K562 (cell line): ENCODE measurements at regions not wholly inside any gene's neighbourhood (a gene's known extent, or its start where the extent isn't known, plus 50 kb on each side); places are given as distances from the start of the nearest gene placed in this dataset.

Experiments
- CREB5 ChIP-seq: fragments of 250-450 bp; sonication (Bioruptor Pico); IDR thresholded peaks from 2 replicates; pipeline ENCODE4 v1.5.0; 2020; ENCODE audit warnings: mild to moderate bottlenecking
- CSDE1 ChIP-seq, 2 experiments: fragments of 450-650 bp; IDR thresholded peaks; 2 replicates each; pipeline ENCODE4 v1.6.1; 2016; ENCODE audit warnings: mild to moderate bottlenecking in 1 of 2
- ELF4 ChIP-seq: fragments of 450-650 bp; formaldehyde crosslinking; IDR thresholded peaks from 2 replicates; pipeline ENCODE4 v1.4.0; 2022; ENCODE audit warnings: missing genetic modification characterization
- FUS ChIP-seq: fragments of 200-400 bp; formaldehyde crosslinking; optimal IDR thresholded peaks from 2 replicates; pipeline ENCODE3; 2017; ENCODE audit warnings: low read depth, low read length
- HOMEZ ChIP-seq: fragments of 250-450 bp; sonication (Bioruptor Pico); IDR thresholded peaks from 2 replicates; pipeline ENCODE4 v1.4.0; 2020; ENCODE audit warnings: mild to moderate bottlenecking, moderate library complexity
- HOXB6 ChIP-seq: fragments of 250-450 bp; sonication (Bioruptor Pico); IDR thresholded peaks from 2 replicates; pipeline ENCODE4 v1.5.1; 2022; ENCODE audit warnings: mild to moderate bottlenecking, borderline replicate concordance
- KDM2B ChIP-seq: fragments of 250-450 bp; sonication (Bioruptor Pico); IDR thresholded peaks from 2 replicates; pipeline ENCODE4 v1.8.0; 2021; ENCODE audit warnings: mild to moderate bottlenecking, moderate library complexity
- MYC ChIP-seq, 2 experiments: fragments of 250-450 bp in 1 of 2; sonication (Bioruptor Pico) in 1 of 2; IDR thresholded peaks; 2 replicates each; pipeline versions ENCODE4 v1.5.1 to v1.6.1; 2012 to 2021; ENCODE audit warnings: low read depth in 2 of 2, borderline replicate concordance in 1 of 2, improper control_type of control experiment in 1 of 2, low read length in 1 of 2, mild to moderate bottlenecking in 1 of 2, moderate library complexity in 1 of 2
- PBX2 ChIP-seq, 2 experiments: IDR thresholded peaks in 1 of 2; conservative IDR thresholded peaks in 1 of 2; 2 replicates each; pipeline ENCODE4 v1.6.1; 2016; ENCODE audit warnings: low read depth in 2 of 2, mild to moderate bottlenecking in 1 of 2, missing compliant biosample characterization in 1 of 2, missing genetic modification characterization in 1 of 2, moderate library complexity in 1 of 2
- PHF21A ChIP-seq: fragments of 450-650 bp; IDR thresholded peaks from 2 replicates; pipeline ENCODE4 v1.6.1; 2017; ENCODE audit warnings: low read depth, borderline replicate concordance
- PKNOX1 ChIP-seq: fragments of 450-650 bp; IDR thresholded peaks from 2 replicates; pipeline ENCODE4 v1.6.1; 2016
- RNF219 ChIP-seq: fragments of 250-450 bp; sonication (Bioruptor Pico); IDR thresholded peaks from 2 replicates; pipeline ENCODE4 v1.5.0; 2022; ENCODE audit warnings: mild to moderate bottlenecking
- SMAD3 ChIP-seq: fragments of 450-650 bp; formaldehyde crosslinking; conservative IDR thresholded peaks from 2 replicates; pipeline ENCODE4 v1.4.0; 2020; ENCODE audit warnings: mild to moderate bottlenecking
- SREBF1 ChIP-seq: fragments of 150-350 bp; IDR thresholded peaks from 2 replicates; pipeline ENCODE4 v1.6.1; 2014; ENCODE audit warnings: antibody characterized with exemption, low read depth, low read length, borderline replicate concordance
- SRSF1 ChIP-seq: fragments of 200-400 bp; formaldehyde crosslinking; IDR thresholded peaks from 2 replicates; pipeline ENCODE4 v1.6.1; 2017; ENCODE audit warnings: mild to moderate bottlenecking, low read depth, low read length, moderate library complexity
- TOE1 ChIP-seq, 2 experiments: fragments of 450-650 bp in 1 of 2; sonication (generic) in 1 of 2; formaldehyde crosslinking in 1 of 2; IDR thresholded peaks; 2 replicates each; pipeline versions ENCODE4 v1.7.1 to v1.8.0; 2016 to 2022; ENCODE audit warnings: borderline replicate concordance in 2 of 2, mild to moderate bottlenecking in 2 of 2, antibody characterized with exemption in 1 of 2, inconsistent platforms in 1 of 2, low read depth in 1 of 2, missing genetic modification reagents in 1 of 2, moderate library complexity in 1 of 2
- ZNF146 ChIP-seq: IDR thresholded peaks from one replicate; pipeline ENCODE4 v1.6.1; 2018; ENCODE audit warnings: missing compliant biosample characterization; ENCODE audit not compliant: unreplicated experiment
- ZNF561 ChIP-seq: fragments of 450-650 bp; formaldehyde crosslinking; conservative IDR thresholded peaks from 2 replicates; pipeline ENCODE4 v1.4.0; 2020; ENCODE audit warnings: mild to moderate bottlenecking, moderate library complexity
- ZNF584 ChIP-seq: fragments of 200-800 bp; sonication (Bioruptor generic); IDR thresholded peaks from 2 replicates; pipeline ENCODE4 v1.6.1; 2016; ENCODE audit warnings: low read depth, mild to moderate bottlenecking, missing genetic modification characterization, missing compliant biosample characterization

GRCh38 chr12:25694072-25694471 lies 141.0 kb upstream of the LMNTD1 start (continued):
- no peak for TF ChIP-seq RNF219 (CRISPR knock-in tag)
- TF ChIP-seq SRSF1, result no peak
- no peak for TF ChIP-seq CREB5 (CRISPR knock-in tag)
- TF ChIP-seq SMAD3, result no peak
- 0 out of 2 replicates have a peak, but pooled peaks have one; percentile 13 for TF ChIP-seq PKNOX1
- TF ChIP-seq CSDE1 (IDR thresholded peaks at IDR 0.05), result no peak
- TF ChIP-seq FUS, result no peak
- no peak for TF ChIP-seq HOXB6
- TF ChIP-seq ELF4 (CRISPR knock-in tag), result no peak
- TF ChIP-seq MYC (IDR thresholded peaks at IDR 0.05; ENCODE audit: low read depth, low read length), result no peak
- no peak for TF ChIP-seq MYC (CRISPR knock-in tag; IDR thresholded peaks at IDR 0.05; ENCODE audit: borderline replicate concordance, low read depth)
- TF ChIP-seq PHF21A, result no peak
- TF ChIP-seq ZNF584 (CRISPR knock-in tag), result peak; percentile 51; the same call in 1 of the 2 replicates
- TF ChIP-seq KDM2B (CRISPR knock-in tag), result no peak
- no peak for TF ChIP-seq HOMEZ (CRISPR knock-in tag)
- no peak for TF ChIP-seq SREBF1
- no peak for TF ChIP-seq ZNF561 (CRISPR knock-in tag)
- no peak for TF ChIP-seq ZNF146 (CRISPR knock-in tag)
- TF ChIP-seq TOE1 (IDR thresholded peaks at IDR 0.05; ENCODE audit: borderline replicate concordance), result no peak
- no peak for TF ChIP-seq TOE1 (CRISPR knock-in tag; IDR thresholded peaks at IDR 0.05; ENCODE audit: borderline replicate concordance, low read depth)
- TF ChIP-seq PBX2 (CRISPR knock-in tag; IDR thresholded peaks at IDR 0.05; ENCODE audit: low read depth), result no peak
- peak; percentile 27; the same call in 1 of the 2 replicates for TF ChIP-seq PBX2 (tag; conservative IDR thresholded peaks at IDR 0.05; ENCODE audit: low read depth)
